Bronchial epithelial cell (primary cell): ENCODE measurements at regions not wholly inside any gene's neighbourhood (a gene's known extent, or its start where the extent isn't known, plus 50 kb on each side); places are given as distances from the start of the nearest gene placed in this dataset.
A peak's percentile ranks its signal among the peaks of the same experiment; 100 is the strongest.

ENCODE experiments used
- DNase-seq: peaks from one replicate; pipeline ENCODE4 v3.0.0-alpha.2; 2010; ENCODE audit warnings: low read depth
- FAIRE-seq: peaks from 2 replicates; lab custom pipeline; 2011; peaks lifted over from hg19 to GRCh38; lab: Jason Lieb, UNC
- H3K27me3 ChIP-seq: 2 replicates; pipeline ENCODE4 v1.5.1; 2011; ENCODE audit warnings: low read length; ENCODE audit not compliant: control insufficient read depth, insufficient read depth
- H3K36me3 ChIP-seq: 2 replicates; pipeline ENCODE4 v1.5.1; 2011; ENCODE audit warnings: low read length; ENCODE audit not compliant: control insufficient read depth, insufficient read depth
- H3K4me3 ChIP-seq: 2 replicates; pipeline ENCODE4 v1.5.1; 2011; ENCODE audit warnings: mild to moderate bottlenecking, low read depth, low read length, control low read depth
- TF ChIP-seq, protein P1 (sequence below): IDR thresholded peaks from 2 replicates; pipeline ENCODE4 v1.5.1; 2011; ENCODE audit warnings: mild to moderate bottlenecking, moderate library complexity, low read length, control low read depth, inconsistent platforms; ENCODE audit not compliant: insufficient read depth, severe bottlenecking

DNA sequence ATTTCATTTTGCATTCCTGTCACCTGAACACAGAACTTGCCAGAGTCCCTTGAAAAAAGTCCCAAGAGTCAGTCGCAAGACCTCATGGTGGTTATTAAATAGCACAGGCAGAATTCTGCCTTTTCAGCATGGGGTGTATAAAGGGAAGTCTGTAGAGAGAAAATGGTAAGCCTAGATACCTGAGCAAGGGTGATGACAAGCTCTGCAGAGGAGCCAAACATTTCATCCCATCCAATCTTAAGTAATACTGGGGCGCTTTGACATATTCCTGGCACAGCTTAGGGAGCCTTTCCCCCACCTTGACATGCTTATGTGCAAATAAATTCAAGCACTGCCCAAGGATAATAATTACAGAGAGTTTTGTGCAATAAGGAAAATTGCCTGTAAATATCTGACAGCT is 213.0 kb downstream of the INHBA start:
- FAIRE-seq (no peak), DNase-seq (no peak)
- H3K36me3 ChIP-seq, result no peaks in the 10 kb centered on the region
- H3K4me3 ChIP-seq, result no peak overlapping the region
- no peaks in the 10 kb centered on the region for H3K27me3 ChIP-seq
- TF ChIP-seq, protein P1, sequence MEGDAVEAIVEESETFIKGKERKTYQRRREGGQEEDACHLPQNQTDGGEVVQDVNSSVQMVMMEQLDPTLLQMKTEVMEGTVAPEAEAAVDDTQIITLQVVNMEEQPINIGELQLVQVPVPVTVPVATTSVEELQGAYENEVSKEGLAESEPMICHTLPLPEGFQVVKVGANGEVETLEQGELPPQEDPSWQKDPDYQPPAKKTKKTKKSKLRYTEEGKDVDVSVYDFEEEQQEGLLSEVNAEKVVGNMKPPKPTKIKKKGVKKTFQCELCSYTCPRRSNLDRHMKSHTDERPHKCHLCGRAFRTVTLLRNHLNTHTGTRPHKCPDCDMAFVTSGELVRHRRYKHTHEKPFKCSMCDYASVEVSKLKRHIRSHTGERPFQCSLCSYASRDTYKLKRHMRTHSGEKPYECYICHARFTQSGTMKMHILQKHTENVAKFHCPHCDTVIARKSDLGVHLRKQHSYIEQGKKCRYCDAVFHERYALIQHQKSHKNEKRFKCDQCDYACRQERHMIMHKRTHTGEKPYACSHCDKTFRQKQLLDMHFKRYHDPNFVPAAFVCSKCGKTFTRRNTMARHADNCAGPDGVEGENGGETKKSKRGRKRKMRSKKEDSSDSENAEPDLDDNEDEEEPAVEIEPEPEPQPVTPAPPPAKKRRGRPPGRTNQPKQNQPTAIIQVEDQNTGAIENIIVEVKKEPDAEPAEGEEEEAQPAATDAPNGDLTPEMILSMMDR, result no peak

DNA sequence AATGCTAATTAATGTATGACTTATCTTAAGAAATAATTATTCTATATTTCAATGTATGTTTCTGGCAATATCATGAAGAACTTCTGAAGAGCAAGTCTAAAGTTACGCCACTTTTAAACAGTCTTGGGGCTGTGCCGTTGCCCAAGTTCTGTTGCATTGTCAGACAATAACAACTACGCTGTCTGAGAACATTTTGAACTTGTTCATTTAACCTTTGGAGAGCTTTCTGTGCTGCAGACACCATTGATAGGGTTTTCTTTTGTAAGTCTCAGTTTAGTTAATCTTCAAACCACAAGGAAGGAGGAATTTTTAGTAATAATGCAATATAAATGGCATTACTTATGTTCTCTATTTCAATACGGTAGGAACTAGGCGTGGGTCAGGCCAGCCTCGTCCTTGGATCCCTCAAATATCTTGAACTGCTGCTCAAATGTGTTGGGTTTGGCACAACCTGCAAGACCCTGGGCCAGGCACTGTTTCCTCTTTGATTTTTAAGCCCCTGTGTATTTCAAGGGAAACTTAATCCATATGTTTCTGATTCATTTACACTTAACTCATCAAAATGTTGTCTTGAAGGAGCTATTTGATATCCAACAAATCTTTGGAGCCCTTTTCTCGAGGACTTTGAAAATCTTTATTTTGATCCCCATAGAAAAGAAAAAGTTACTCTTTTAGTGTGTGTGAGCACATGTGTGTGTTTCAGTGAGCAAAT is 215.5 kb downstream of the INHBA start:
- DNase-seq (no peak), FAIRE-seq (no peak)
- Histone ChIP-seq H3K27me3 (no peaks in the 10 kb centered on the region), H3K36me3 (no peaks in the 10 kb centered on the region), H3K4me3 (no peak overlapping the region)
- TF ChIP-seq, protein P1, result no peak

DNA sequence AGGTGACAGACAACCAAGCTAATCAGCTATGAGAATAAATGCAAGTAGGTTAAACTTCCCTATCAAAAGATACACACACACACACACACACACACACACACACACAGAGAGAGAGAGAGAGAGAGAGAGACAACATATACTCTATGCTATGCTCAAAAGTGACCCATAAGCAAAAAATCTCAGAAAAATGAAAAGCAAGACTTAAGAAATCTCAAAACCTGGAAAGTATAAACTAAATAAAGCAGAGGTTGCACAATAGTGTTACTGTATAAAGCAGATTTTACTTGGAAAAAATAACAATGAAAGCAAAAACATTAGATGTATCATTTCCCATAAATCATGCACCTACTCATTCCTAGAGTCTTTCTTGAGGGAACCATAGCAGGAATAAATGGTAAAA is 221.5 kb downstream of the INHBA start:
- Histone ChIP-seq H3K27me3 (no peaks in the 10 kb centered on the region), H3K4me3 (no peak overlapping the region), H3K36me3 (no peaks in the 10 kb centered on the region)
- FAIRE-seq (no peak), DNase-seq (no peak)
- TF ChIP-seq, protein P1, result no peak

DNA sequence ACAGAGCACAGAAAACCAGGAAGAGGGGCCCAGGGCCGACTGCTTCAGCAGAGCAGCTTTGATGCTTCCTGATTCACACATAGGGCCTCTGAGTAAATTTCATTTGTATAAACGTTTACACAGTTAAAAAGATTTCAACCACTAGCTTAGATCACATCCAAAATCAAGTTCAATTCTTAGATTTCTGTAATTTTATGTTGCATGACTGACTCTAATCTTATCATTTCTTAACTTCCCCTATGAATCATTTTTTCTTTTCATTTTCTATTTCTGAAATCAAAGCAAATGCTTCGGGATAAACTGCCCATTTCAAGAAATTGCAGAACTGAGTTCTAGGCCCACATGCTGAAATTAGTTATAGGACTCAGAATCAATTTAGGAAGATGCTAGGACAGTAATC is 224.7 kb downstream of the INHBA start:
- Histone ChIP-seq H3K27me3 (no peaks in the 10 kb centered on the region), H3K36me3 (no peaks in the 10 kb centered on the region), H3K4me3 (no peak overlapping the region)
- no peak for FAIRE-seq
- DNase-seq, result no peak
- TF ChIP-seq, protein P1, result no peak

DNA sequence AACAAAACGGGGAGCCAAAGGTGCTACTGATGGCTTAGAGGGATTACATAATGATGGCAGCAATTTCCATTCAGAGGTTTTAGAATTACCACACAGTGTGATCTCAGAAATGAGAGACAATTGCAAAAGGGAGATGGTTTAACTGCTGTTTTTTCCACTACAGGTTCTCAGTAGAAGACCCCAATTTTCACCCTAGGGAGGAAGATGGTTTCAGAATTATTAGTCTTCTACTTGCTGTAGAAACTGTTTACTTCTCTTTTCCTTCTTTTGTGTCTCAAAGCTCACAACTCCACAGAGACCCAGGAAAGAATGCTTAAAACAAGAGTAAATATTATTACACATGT is 226.5 kb downstream of the INHBA start:
- FAIRE-seq, result no peak
- no peak for DNase-seq
- TF ChIP-seq, protein P1, result no peak

DNA sequence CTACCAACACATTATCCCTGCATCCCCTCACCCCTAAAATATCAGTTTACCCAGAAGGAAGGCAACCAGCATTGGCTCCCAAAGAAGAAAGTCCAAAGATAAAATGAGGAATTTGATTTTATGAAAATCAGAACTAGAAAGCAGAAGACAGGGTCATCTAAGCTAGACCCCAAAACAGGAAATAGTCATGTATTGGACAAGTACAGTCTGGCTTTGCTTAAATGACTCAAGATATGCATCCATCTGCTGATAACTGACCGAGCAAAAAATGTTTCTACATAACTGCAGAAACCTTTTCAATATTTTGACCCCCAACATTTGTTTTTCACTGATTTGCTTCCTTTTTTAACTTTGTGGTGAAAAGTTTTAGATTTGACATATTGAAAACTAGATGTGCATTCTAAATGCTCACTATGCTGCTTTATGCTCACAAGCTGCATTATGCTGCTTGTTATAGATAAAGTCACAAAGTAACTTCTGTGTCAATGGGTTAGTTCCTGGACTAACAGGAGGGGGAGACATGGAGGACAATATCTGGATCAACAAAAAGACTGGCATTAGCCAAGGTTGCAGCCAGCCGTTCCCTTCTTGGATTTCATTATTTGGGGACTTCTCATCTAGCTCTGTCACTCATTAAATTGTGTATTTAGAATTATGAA is 227.0 kb downstream of the INHBA start:
- no peak for FAIRE-seq
- Histone ChIP-seq H3K27me3 (no peaks in the 10 kb centered on the region), H3K4me3 (no peak overlapping the region), H3K36me3 (no peaks in the 10 kb centered on the region)
- DNase-seq, result peak; percentile 25
- TF ChIP-seq, protein P1, result no peak

More for the DNA sequence above, 226.5 kb downstream of the INHBA start:
- Histone ChIP-seq H3K4me3 (no peak overlapping the region), H3K36me3 (no peaks in the 10 kb centered on the region), H3K27me3 (no peaks in the 10 kb centered on the region)
